ENCODE measurements at regions not wholly inside any gene's neighbourhood (a gene's known extent, or its start where the extent isn't known, plus 50 kb on each side); places are given as distances from the start of the nearest gene placed in this dataset.
"Not testable (repeated sequence)": the region's sequence is repeated elsewhere in the genome, so short reads cannot be mapped to it uniquely, and the experiment has no call there.

DNA sequence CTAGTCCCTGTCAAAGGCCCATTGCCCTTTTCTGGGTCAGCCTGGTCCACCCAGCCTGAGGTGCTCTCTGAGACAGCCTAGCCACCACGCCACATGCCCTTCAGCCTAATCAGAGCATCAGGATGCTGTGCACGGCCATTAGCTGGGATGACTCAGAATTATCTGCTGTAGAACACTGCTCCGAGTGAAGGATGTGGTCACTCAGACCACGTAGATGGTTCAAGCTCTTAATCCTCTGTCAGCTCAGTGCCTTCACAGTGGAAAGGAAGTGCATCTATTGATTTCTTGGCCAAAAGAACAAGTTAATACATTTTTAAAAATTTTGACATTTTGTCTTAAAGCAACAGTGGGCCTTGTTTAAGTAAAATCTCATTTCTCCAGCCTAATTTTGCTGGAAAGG is 557.6 kb downstream of the TUBA3C start:
- not testable (repeated sequence) for DNase-seq

DNA sequence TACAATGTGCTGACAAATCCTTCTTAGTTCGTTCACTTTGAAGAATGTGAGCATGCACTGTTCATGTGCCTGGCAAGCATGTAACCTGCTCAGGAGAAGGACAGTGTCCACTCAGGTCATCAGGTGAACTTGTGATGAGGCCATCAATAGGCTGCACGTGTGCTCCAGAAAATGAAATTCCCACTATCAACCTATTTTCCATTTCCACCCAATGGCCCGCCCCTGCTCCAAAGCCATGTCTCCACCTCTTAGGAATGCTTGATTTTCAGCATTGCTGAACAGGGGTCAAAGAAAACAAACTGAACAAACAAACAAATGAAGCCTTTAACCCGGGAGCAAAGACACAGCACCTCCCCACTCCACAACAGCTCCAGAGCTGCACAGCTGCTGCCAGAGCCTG is 563.2 kb downstream of the TUBA3C start:
- DNase-seq: not testable (repeated sequence)

DNA sequence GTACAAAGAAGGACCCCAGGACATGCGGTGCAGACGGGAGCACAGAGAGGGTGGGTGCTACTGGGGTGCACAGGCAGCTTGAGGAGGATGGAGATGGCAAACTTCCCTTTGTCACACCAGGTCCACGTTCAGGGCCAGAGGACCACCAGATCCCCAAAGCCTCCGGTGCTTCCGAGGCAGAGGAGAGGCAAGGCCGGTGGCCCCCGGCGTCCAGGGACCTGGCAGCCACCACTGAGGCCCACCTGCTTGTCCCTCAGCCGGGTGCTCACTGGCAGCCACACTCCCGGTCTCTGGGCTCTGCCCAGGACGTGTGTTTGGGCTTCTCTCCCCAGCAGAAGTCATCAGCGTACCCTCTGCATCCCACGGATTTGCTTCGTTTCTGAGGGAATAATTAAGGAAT is 571.1 kb downstream of the TUBA3C start:
- not testable (repeated sequence) for DNase-seq

DNA sequence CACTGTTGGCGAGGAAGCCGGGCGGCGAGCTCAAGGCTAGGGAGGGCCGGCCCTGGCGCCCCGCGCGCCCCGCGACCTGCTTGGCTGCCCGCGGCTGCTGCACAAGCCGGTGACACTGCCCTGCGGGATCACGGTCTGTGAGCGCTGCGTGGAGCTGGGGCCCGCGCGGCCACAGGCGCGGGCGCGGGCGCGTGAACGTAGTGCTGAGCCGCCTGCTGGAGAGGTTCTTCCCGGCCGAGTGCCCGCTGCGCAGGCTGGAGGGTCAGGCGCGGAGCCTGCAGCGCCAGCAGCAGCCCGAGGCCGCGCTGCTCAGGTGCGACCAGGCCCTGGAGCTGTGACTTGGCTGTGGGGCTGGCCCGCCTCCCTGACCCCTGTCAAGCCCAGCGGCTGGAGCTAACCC is 572.3 kb downstream of the TUBA3C start:
- DNase-seq: not testable (repeated sequence)

GRCh38 chr13:18608851-18609250 is 572.8 kb downstream of the TUBA3C start:
- not testable (repeated sequence) for DNase-seq

GRCh38 chr13:18600366-18600765 is 581.3 kb downstream of the TUBA3C start:
- not testable (repeated sequence) for DNase-seq

GRCh38 chr13:18599791-18600211 is 581.8 kb downstream of the TUBA3C start:
- peak; percentile 3 to 72 for DNase-seq

DNA sequence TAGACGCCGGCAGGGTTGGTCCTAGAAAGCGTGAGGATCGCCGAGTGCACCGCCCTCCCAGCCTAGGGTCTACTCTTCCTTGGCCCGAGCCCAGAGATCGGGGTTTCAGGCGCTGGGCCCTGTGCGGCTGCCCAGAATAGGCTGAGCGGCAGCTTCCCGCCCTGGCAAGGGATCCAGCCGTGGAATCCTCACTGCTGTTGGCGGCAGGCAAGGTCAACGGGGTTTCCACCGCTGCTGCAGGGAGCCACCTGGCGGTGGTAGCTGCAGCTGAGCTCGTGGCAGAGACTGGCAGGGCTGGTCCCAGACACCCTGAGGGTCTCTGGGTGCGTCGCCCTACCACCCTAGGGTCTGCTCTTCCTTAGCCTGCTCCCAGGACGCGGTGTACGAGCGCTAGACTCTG is 583.1 kb downstream of the TUBA3C start:
- peak; percentile 1 to 53 for DNase-seq

GRCh38 chr13:18597940-18598339 is 583.7 kb downstream of the TUBA3C start:
- not testable (repeated sequence) for DNase-seq

- not testable (repeated sequence) for DNase-seq
These were observed 604.5 kb downstream of the TUBA3C start for GRCh38 chr13:18577103-18577502.

- DNase-seq: peak; percentile 1 to 46
These were observed 613.7 kb downstream of the TUBA3C start for GRCh38 chr13:18567890-18568289.

All from NCI-H1930 (cell line).